GM18951 (cell line): ENCODE measurements at regions not wholly inside any gene's neighbourhood (a gene's known extent, or its start where the extent isn't known, plus 50 kb on each side); places are given as distances from the start of the nearest gene placed in this dataset.
"Not testable (repeated sequence)": the region's sequence is repeated elsewhere in the genome, so short reads cannot be mapped to it uniquely, and the experiment has no call there.

ENCODE experiments used
- POLR2A ChIP-seq: IDR thresholded peaks from 4 replicates; pipeline ENCODE4 v1.6.1; 2011; ENCODE audit warnings: mild to moderate bottlenecking; ENCODE audit not compliant: insufficient read length, insufficient read depth; ENCODE audit errors: extremely low read depth
- in situ Hi-C: fragments of 300-500 bp; cut with MboI; formaldehyde crosslinking; loops from one replicate; pipeline ENCODE4 v1.12.0; 2022; ENCODE audit warnings: low sequenced_read_pairs, mixed read lengths, inconsistent platforms; ENCODE audit not compliant: unreplicated experiment

GRCh38 chr16:29114574-29114973, 129.7 kb downstream of the LAT start:
- in situ Hi-C loops: loop anchor here (25.0 kb wide), 1 partner anchor 923 kb away; the partner anchor contains the start of gene TLCD3B
- no peak for TF ChIP-seq POLR2A

DNA sequence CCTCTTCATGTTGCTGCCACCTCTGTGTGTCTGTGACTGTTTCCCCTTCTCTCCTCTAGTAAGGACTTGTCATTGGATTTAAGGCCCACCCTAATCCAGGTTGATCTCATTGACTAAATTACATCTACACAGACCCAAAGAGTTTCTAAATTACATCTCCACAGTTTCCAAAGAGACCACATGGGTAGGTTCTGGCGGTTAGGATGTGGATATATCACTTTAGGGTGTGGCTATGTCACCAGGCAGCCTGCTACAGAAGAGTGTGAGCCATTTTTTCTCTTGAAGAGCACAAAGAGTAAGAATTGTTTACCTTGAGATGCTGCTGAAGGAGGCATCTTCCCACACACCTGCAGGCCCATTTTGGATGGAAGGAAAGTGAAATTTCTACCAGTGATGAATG, 128.6 kb downstream of the LAT start:
- in situ Hi-C loops: loop anchor here (25.0 kb wide), 1 partner anchor 924 kb away; the partner anchor contains the start of gene TLCD3B

GRCh38 chr16:29112755-29113347, 128.0 kb downstream of the LAT start:
- TF ChIP-seq POLR2A: no peak
- in situ Hi-C loops: loop anchor here (25.0 kb wide), 1 partner anchor 924 kb away; the partner anchor contains the start of gene TLCD3B

DNA sequence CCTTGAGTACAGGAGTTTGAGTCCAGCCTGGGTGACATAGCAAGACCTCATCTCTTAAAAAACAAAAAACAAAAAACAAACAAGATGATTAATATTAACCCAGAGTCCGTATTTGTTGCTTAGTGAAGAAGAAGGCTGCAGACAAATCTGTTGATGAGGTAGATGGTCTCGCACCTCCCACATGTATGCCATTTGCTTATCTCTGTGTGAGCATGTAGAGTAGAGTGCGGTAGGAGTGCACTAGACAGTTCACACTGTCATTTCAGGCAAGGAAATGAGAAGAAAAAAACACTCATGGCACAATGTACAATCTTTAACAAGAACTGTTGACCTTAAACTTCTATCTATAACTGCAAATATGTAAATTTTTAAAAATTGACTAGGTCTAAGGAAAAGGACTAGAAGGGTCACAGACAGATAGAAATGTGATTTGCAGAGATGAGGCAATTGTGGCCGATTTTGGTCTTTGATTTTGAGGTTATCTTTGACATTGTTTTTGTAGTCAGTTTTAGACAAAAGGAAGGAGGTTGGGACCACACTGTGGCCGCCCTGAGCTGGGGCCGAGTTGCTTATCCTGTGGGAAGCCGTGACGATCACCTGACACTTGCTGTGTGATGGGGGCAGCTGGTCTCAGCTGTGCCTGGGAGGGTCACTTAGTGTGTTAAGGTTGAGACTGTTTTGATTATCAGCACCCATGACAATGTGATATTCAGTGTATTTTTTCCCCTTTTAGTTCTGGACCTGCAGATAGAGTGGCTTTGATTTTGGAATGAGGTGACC, 127.2 kb downstream of the LAT start:
- in situ Hi-C loops: loop anchor here (25.0 kb wide), 1 partner anchor 925 kb away; the partner anchor contains the start of gene TLCD3B

DNA sequence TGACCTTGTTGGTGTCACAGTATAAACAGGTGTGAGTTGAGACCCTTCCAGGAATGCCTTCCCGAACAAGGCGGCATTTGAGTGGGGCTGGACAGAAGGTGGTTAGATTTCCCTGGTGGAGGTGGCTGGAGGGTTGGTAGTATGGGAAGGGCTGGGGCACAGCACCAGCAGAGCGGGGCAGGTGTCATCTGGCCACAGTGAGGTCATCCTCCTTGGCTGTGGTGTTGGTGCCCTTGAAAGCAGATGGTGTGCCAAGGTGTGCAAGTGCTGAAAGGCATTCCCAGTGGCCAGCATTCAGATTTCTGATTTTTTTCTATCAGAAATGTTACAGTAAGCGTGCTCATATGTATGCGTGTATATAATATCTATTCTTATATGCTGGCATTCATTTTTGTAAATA, 126.6 kb downstream of the LAT start:
- no peak for TF ChIP-seq POLR2A
- in situ Hi-C loops: loop anchor here (25.0 kb wide), 1 partner anchor 926 kb away; the partner anchor contains the start of gene TLCD3B

- in situ Hi-C loops: loop anchor here (25.0 kb wide), 1 partner anchor 929 kb away; the partner anchor contains the start of gene TLCD3B
Observed at GRCh38 chr16:29108625-29109169, 123.8 kb downstream of the LAT start.

DNA sequence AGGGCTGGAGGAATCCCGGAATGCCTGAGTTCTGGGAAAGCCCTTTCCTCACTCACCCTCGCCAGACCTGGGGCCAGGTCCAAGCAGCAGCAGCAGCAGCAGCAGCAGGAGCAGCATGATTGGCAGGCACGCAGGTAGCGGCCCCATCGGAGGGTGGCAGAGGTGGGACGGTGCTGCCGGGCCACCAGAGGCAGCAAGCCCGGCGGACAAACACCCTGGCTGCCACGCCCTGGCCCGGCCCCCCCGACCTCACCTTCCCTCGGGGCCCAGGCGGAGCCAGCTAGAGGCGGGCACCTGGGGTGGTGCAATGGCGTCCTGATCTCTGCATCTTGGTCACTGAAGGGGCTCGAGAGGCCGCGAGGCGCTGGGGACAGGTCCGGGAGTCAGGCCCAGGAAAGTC, 122.4 kb downstream of the LAT start:
- TF ChIP-seq POLR2A: no peak
- in situ Hi-C loops: loop anchor here (25.0 kb wide), 1 partner anchor 930 kb away; the partner anchor contains the start of gene TLCD3B

- in situ Hi-C loops: loop anchor here (25.0 kb wide), 1 partner anchor 931 kb away; the partner anchor contains the start of gene TLCD3B
Observed at GRCh38 chr16:29106259-29106908, 121.5 kb downstream of the LAT start.

GRCh38 chr16:29104600-29104999, 119.7 kb downstream of the LAT start:
- in situ Hi-C loops: loop anchor here (25.0 kb wide), 1 partner anchor 933 kb away; the partner anchor contains the start of gene TLCD3B

- in situ Hi-C loops: not testable (repeated sequence)
Observed at GRCh38 chr16:29097965-29098364, 113.1 kb downstream of the LAT start.

GRCh38 chr16:29094729-29095624, 110.1 kb downstream of the LAT start:
- in situ Hi-C loops: not testable (repeated sequence)

- in situ Hi-C loops: not testable (repeated sequence)
Observed at GRCh38 chr16:29094325-29094724, 109.5 kb downstream of the LAT start.

DNA sequence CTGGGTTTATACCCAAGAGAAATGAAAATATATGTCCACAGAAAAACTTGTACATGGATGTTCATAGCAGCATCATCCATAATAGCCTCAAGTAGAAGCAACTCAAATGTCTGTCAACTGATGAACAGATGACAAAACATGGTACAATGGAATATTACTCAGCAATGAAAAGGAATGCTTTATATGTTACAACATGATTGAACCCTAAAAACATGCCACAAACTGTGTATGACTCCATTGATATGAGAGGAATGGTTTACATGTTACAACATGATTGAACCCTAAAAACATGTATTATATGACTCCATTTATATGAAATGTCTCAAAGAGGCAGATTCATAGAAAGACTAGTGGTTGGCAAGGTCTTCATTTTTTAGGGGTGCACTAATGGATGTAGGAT, 104.8 kb downstream of the LAT start:
- in situ Hi-C loops: not testable (repeated sequence)

DNA sequence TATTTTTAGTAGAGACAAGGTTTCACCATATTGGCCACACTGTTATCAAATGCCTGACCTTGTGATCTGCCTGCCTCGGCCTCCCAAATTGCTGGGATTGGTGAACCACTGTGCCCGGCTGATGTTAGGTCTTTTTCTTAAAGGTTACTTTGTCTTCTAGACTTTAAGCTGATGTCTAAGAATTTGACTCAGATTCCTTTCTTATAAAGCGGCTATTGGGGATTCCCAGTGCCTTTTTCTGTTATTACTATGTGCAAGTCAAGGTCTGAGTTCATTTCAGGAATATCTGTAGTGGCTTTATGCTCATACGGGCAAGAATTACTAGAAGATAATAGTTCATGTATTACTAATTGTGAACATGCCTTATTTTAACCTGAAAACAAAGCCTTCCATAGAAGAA, 102.8 kb downstream of the LAT start:
- in situ Hi-C loops: not testable (repeated sequence)

DNA sequence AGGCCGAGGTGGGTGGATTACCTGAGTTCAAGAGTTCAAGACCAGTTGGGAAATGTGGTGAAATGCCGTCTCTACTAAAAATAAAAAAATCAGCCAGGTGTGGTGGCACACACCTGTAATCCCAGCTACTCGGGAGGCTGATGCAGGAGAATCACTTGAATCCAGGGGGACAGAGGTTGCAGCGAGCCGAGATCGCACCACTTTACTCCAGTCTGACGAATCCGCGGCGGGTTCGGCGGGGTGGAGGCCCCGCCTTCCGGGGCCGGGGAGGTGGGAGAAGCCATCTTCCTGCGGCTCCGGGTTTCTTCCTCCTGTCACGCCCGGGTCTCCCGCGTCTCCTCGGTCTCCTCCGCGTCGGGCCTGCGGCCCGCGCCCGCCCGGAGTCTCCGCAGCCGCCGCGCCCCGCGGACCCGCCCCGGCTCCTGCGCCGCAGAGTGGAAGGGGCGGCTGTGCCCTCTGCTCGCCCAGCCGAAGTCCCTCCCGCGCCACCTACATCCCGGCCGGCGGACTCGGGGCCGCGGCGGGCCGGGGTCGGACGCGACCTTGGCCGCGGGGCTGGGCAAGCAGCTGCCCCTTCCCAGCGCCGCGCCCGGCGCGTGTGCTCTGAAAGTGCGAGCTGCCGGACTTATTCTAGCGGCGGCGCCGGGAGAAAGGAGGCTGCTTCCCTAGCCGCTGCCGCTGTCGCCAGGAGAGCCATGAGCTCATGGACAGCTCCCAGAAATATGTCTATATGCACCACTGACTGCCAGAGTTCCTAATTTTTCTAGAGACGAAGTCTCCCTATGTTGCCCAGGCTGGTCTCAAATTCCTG, 97.2 kb downstream of the LAT start:
- in situ Hi-C loops: not testable (repeated sequence)
